HL-60/S4 (cell line): ENCODE measurements at regions not wholly inside any gene's neighbourhood (a gene's known extent, or its start where the extent isn't known, plus 50 kb on each side); places are given as distances from the start of the nearest gene placed in this dataset.

Experiments
- in situ Hi-C: fragments of 300-500 bp; cut with MboI; formaldehyde crosslinking; loops from 2 replicates; pipeline ENCODE4 v1.14.3; 2022; ENCODE audit warnings: low sequenced_read_pairs

DNA sequence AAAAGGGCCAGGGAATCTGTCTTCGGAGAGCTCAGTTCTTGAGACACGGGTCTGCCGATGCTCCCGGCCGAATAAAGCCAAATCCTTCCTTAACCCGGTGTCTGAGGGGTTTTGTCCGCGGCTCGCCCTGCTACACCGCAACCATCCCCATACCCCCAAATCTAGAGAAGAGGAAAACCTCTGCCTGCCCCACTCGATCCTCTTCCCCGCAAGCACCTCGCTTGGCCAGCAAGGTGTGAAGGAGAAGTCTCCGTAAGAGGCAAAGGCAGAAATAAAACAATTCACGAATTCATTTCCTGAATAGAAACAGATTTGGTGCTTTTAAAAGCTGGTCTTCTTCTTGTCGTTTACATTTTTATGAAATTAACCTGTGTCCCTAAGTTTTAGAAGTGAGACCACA is 67.3 kb upstream of the GALNT9 start:
- in situ Hi-C loops = no loop called here

DNA sequence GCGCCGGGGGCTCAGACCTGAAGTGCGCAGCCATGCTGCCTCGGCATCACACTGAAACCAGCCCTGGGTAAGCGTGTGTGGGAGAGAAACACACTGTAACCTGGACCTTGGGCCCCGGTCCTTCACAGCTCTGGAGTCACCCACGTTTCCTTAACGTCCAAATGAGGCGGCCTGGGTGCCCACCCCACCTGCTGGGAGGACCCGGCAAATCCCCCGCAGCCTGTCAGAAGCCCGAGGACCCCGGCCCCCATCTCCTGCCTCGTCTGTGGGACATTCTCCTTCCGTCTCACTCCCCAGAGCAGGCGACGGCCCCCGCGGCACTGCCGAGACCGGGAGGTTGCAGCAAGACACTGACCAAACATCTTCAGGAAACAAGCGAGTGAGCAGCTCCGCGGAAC is 66.5 kb upstream of the GALNT9 start:
- in situ Hi-C loops = no loop called here

DNA sequence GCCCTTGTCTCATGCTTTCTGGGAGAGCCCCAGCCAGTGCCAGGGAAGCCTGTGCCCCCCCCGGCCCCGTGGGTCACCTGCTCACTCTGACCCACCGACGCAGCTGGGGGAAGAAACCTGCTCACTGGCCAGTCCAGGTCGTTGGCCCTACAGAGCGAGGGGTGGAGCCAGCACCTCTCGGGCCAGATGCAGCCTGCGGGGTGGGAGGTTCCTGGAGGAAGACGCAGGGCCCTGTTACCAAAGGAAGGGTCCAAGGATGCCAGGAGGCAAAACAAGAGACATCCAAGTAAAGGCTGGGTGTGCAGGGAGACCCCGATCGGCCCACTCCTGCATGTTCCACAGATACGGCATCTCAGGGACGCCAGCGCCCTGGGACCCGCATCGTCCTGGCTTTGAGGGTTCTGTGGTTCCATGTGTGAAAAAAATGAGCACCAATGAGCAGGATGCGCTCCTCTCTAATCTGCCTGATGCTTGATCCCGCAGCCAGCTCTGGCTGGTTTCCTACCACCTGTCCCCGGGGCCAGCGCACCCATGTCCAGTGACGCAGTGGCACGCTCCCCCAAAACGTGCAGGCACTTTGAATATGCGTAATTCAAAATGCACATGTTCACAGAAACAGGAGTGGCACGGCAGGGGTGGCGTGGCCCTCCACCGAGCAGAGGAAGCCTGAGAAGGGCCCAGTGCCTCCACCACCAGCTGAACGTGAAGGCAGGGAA is 66.0 kb upstream of the GALNT9 start:
- in situ Hi-C loops = no loop called here

DNA sequence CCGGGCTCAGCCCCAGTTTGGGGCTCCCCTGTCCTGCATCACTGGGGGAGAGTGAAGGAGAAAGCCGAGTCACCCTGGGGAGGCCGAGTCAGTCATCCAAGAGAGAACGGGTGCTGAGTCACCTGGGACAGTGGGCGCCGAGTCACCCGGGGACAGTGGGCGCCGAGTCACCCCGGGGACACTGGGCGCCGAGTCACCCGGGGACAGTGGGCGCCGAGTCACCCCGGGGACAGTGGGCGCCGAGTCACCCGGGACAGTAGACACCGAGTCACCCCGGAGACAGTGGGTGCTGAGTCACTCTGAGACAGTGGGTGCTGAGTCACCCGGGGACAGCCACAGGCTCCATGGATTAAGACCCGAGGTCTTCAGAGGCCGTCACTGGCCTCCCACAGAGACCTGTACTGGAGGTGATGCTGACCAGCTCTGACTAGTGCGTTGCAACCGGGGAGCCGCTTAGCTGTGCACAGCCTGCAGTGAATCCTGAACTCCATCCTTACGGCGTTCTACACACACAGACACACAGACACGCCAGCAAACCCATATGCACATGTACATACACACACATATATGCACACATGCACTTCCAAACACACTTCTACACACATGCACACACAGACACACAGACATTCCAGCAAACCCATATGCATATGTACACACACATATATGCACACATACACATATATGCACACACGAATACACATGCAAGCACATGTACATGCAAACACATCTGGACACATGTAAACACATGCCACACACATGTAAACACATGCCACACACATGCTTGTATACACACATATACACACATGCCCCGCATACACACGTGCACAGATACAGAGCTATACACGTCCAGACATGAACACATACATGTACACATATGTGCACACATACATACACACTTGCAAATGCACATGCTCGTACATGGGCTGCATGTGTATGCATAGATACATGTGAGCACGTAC is 64.9 kb upstream of the GALNT9 start:
- in situ Hi-C loops = no loop called here

DNA sequence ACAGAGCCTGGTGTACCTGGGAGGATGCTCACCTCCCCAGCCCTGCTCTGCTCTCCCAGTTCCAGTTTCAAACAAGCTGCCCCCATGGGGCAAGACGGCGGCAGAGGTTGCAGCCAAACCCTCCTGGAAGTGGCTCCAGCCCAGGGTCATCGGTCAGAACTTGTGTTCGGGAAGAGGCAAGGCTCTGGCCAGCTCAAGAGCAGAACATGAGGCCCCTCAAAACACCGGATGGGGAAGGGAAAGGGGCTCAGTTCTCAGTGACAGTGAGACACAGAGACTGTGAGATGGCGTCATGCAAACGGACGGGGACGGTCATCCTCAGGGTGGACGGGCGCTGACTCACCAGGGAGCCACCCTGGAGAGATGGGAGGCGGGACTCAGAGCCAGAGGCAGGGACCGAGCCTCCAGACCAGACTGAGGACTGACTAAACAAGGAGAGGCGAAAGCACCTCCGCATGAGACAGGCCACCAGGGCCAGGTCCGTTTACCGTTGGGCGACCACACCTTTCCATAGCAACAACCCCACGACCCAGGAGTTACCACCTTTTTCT is 63.9 kb upstream of the GALNT9 start:
- in situ Hi-C loops = no loop called here

DNA sequence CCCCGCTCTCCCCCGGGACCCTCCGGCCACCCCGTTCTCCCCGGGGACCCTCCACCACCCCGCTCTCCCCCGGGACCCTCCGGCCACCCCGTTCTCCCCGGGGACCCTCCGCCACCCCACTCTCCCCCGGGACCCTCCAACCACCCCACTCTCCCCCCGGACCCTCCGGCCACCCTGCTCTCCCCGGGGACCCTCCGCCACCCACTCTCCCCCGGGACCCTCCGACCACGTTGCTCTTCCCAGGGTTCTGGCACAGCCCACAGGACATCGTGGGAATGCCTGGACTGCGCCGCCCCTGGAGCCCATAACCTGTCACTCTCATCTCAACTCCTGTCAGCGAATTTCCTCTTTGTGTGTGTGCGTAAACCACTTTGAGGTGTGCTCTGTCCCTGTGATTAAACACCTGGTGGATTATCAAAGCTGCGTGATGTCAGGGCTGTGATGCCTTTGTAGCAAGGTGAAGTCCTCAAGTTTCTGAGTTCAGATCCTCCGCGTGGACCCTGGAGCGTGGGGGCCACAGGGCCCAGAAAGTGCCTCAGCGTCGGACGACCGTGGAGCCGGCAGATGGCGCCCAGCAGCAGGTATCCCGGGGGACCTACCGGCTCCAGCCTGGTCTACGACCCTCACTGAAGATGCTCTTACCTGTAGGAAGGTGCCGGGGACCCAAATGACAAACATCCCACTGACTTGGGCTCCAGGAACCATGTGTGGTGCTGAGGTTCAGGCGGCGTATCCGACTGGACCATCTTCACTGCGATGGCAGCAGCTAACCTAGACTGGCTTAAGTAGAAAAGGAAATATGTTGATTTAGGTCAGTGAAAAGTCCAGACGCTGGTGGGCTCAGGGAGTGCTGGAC is 63.2 kb upstream of the GALNT9 start:
- in situ Hi-C loops = no loop called here

DNA sequence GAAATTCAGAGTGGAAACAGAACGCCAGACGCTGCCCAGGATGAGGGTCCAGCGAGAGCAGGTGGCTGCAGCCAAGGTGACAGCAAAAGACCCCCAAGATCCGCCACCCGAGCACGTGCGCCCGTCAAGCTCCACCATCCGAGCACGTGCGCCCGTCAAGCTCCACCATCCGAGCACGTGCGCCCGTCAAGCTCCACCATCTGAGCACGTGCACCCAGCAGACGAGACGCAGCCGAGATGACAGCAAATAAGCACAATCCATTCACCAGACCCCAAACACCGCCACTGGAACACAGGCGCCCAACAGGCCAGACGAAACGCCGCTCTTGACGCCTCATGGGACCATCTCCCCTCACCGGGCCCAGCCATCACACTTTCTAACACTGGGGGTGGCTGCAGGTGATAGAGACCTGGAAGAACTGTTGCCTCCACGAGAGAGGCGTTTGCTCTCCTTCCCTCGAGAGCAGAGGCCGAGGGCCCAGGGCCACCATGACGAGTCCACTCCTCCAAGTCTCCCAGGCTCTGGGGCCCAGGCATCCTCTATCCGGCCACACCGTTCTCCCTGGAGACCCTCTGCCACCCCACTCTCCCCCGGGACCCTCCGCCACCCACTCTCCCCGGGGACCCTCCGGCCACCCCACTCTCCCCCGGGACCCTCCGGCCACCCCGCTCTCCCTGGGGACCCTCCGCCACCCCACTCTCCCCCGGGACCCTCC is 62.1 kb upstream of the GALNT9 start:
- in situ Hi-C loops = no loop called here

DNA sequence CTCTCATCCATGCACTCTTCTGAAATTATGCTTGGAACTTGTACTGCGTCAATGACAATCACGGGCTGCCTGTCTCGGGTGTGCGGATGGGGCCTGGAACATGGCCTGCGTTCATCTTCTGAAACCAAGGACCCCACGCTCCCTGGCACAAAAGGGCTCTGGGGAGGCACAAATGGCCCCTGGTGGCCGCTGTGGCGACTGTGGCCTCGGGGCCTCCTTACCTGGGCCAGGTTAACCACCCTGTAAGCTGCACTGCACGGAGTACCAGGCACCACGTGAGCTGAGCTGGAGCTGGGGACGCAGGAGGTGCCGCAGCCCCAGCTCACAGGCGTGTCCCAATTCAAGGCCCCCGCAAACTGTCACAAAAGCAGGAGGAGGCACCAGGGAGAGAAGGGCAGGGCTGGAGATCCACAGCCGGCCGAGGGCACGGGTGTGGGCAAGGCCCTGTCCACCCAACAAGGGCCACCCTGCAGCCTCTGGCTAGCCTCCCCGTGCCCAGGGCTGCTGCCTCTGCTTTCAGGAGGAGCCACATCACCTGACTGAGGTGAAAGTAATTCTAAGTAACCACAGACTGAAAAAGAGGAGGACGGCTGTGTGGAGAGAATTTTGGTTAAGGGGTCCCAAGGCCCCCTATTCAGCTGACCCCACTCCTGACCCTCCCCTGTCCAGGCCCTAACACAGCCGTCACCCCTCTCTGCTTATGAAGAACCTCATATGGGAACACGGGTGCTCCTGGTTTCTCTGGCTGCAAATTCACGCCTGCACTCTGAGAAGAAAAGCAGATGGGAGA is 61.1 kb upstream of the GALNT9 start:
- in situ Hi-C loops = no loop called here

DNA sequence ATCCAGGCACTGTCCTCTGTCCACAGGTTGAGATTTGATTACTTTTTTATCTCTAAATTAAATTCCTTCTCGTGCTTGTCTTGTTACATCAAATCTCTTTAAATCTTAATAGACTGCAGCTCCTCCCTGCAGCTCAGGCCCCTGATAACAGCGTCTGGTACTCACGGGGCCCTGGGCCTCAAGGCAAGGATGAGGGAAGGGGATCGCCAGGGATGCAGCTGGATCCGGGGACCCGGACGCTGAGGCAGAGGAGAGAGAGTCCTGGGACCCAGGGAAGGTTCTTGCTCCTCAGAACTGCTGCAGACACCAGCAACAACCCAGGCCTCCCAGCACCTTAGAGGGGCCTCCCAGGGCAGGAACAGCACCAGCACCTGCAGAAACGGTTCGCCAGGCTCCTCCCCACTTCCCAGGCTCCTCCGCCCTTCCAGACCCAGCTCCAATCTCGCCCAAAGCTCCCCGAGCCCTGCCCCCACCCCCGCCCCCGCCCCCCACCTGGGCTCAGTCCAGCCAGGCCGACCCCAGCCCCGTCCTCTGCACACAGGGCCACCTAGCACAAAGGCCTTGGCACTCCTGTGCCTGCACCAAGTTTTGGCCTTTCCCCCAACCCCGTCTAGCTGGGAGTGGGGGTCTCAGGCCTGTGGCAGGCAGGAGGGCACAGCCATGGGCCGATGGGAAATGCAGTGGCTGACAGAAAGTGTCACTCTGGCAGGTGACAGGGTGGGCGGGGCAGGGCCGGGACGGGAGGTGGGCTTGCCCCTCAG is 60.3 kb upstream of the GALNT9 start:
- in situ Hi-C loops = no loop called here

DNA sequence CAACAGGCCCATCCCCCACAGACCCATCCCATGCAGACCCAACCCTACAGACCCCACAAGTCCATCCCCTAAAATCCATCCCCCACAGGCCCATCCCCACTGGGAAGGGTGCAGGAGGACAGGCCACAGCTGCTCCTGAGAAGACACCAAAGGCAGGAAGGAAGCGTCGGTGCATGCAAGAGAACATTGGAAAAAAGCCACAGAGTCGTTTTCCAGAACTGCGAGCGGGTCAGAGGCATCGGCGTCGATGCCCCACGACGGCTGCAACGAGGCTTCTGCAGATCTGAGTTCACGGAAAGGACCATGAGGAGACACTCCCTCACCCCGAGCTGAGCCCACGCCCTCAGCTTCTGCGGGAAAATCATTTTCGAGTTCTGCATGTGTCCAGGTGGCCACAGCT is 59.6 kb upstream of the GALNT9 start:
- in situ Hi-C loops = no loop called here

DNA sequence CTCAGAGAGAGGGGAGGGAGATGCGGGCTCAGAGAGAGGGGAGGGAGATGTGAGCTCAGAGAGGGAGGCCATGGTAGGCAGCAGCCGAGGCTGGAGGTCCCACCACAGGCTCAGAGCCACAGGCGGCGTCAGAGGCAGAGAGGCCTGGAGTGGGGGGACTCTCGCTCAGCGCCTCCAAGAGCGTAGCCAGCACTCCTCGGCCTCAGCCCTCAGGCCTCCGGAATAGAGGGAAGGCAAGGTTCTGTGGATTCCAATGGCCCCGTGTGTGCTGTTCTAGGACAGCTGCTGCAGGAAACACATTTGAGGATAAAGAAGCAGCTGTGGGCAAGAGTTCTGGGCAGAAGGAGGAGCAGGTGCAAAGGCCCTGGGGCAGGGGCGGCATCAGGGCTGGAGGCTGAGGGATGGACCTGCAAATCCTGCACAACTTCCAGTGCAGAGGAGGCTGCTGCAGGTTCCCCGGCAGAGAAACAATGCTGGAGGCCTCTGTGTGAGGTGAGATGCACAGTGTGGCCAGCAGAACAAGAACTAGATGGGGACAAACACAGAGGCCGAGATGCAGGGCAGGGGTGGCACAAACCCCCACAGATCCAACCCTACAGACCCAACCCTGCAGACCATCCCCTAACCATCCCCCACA is 59.1 kb upstream of the GALNT9 start:
- in situ Hi-C loops = no loop called here

DNA sequence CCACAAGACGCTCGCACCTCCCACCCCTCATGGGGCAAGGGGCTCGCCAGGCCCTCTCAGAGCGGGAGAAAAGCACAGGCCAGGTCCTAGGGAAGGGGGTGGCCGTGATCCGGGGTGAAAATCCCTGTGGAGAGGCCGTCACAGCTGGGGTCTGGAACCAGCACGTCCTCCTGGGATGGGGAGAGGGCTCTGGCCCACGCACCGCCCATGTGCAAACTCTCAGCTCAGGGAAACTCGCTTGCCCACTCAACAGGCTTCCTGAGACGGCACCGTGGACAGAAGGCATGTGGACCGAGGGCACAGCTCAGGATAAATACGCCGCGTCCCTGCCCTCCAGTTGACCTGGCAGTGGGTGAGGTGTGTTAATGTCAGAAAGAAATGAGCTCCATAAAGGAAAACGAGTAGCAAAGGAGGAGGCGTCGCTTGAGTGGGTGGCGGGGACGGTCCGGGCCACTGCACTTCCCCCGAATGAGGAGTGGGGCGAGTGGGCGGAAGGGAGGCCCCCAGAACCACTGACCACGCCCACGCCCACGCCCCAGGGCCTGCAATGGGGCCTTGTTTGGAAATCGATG is 57.6 kb upstream of the GALNT9 start:
- in situ Hi-C loops = no loop called here

DNA sequence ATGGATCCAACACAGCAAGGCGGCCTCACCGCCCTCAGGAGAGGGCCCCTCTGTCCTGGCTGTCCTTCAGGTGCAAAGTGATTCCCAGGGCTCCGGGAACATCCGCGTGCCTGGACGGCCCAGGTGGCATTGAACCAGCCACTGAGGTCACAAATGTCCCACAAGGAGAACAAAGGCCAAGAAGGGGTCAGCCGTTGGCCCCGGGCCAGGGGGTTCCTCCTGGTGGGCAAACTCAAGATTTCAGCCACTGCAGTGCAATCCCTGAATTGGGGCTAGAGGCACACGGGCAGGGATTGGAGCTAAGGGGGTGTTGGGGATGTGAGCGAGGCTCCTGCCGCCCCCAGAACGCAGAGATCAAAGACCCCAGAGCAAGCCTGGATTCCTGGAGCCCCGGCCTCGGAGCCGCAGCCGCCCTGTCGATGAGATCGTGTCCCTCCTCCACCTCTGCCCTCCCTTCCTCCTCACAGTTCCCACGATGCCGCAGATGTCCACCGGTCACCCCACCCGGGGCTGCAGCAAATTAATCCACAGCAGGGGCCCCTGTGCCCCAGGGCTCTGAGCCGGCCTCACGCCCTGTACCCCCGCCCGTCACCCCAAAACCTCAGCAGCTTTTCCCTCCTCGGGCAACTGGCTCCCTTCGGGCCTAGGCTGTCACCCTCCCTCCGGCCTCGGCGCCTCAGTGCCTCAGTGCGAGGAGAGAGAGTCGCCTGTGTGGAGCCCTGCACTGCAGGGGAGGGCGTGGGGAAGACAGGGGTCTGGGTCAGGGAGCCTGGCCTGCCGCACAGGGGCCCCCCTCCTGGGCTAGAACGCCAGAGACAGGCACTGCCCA is 56.7 kb upstream of the GALNT9 start:
- in situ Hi-C loops = no loop called here

DNA sequence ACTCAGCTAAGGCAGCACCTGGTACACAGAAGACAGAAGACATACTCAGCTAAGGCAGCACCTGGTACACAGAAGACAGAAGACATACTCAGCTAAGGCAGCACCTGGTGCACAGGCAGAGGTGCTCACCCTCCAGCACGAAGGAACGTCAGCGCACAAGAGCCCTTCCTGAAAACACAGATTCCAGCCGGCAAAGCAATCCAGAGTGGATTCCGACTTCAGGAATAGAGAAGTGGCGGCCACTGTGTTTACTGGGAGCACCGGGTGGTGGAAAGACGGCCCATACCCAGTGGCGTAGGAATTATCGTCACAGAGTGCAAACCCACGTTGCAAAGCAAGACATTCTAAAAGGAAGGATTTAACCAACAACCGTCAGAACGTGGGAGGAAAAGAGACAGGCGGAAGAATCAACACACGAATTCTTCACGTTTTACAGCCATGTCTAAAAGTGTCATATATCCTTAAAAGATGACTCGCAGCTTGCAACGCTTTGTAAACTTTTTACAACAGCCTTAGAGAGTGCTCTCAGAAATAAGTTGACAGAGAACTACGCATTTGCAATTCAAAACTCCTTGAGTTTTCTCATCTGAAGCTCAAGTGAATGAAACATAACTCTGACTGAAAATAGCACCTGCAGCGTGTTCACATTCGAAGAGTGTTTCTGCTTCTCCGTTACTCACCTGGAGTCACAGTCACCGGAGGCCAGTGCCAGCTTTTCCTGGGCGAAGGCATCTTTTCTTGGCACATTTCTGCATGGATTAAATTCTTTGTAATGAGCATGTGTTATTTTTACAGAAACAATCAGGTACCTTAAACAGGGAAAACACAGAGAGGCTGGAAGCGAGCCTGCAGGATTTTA is 55.8 kb upstream of the GALNT9 start:
- in situ Hi-C loops = no loop called here

DNA sequence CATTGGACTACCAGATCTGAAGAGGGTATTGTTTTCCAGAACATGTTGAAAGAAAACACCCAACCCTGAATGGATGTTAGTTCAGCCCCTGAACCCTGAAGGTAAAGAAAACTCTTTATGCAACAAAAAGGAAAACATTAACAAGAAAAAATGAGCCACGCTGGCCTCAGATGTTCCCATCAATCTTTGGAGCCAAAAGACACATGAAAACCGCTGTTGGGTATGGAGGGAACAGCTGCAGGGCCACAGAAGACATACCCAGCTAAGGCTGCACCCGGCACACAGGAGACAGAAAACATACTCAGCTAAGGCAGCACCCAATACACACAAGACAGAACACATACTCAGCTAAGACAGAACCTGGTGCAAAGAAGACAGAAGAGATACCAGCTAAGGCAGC is 51.3 kb upstream of the GALNT9 start:
- in situ Hi-C loops = no loop called here

DNA sequence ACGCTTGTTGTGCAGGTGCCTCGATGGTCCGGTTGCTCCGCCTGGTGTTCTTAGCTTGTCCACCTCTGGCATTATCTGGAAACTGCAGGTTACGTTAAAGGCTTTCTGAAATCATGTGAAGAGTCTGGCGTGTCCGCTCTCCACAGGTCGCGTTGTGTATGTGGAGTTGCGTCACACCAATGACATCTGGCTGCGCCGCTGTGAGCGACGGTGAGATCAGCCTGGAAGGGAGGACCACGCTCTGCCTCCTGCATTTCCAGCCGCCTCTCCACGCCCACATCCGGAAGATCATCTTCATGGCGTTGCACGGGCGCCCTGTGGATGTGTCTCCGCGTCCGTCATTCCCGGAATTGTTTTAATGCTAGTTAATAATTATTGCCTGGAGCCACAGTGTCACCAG is 50.6 kb upstream of the GALNT9 start:
- in situ Hi-C loops = no loop called here
